Adrenal gland (tissue), 9 donors: ENCODE measurements at regions not wholly inside any gene's neighbourhood (a gene's known extent, or its start where the extent isn't known, plus 50 kb on each side); places are given as distances from the start of the nearest gene placed in this dataset.

Source experiments
- DNase-seq, 7 donors: peaks; one replicate each; pipeline ENCODE4 v3.0.0-alpha.2; 2019 to 2020
- H3K27ac ChIP-seq, 5 donors: fragments of 200-600 bp; sonication (generic) in 4 of 5; 1 replicate in 3 of 5; 2 replicates in 2 of 5; pipeline versions ENCODE4 v1.5.1 to v1.8.0; 2016 to 2020; ENCODE audit warnings: mild to moderate bottlenecking in 1 of 5
- H3K27me3 ChIP-seq: fragments of 200-600 bp; 2 replicates; pipeline ENCODE4 v1.8.0; 2021
- H3K36me3 ChIP-seq, 2 donors: fragments of 200-600 bp; replicated peaks in 1 of 2; 1 replicate in 1 of 2; 2 replicates in 1 of 2; pipeline versions ENCODE4 v1.5.1 to v1.8.0; 2018 to 2022
- H3K4me1 ChIP-seq, 2 donors: fragments of 200-600 bp; replicated peaks in 1 of 2; 1 replicate in 1 of 2; 2 replicates in 1 of 2; pipeline versions ENCODE4 v1.5.1 to v1.8.0; 2018 to 2021
- H3K4me3 ChIP-seq, 4 donors: fragments of 200-600 bp; sonication (generic) in 3 of 4; one replicate each; pipeline ENCODE4 v1.5.1; 2016 to 2018
- H3K9me3 ChIP-seq, 3 donors: fragments of 200-600 bp; sonication (generic) in 1 of 3; replicated peaks in 1 of 3; 1 replicate in 2 of 3; 2 replicates in 1 of 3; pipeline versions ENCODE4 v1.5.1 to v1.8.0; 2016 to 2021
- POLR2A ChIP-seq, 2 donors: fragments of 450-650 bp; IDR thresholded peaks; one replicate each; pipeline ENCODE4 v1.6.1; 2017; ENCODE audit warnings: antibody characterized with exemption in 2 of 2, mild to moderate bottlenecking in 2 of 2, moderate library complexity in 1 of 2
- WGBS, 4 donors: extraction: QIAGEN DNeasy Blood & Tissue Kit in 2 of 4; methylation state at CpG; one replicate each; pipeline versions ENCODE4 v1.1.5 to v1.1.7; 2013 to 2017; 5-methylcytosine and 5-hydroxymethylcytosine counted together
- intact Hi-C, 2 donors: fragments of 100-400 bp; cut with DNase I; formaldehyde crosslinking; loops; one replicate each; pipeline versions ENCODE4 v1.14.1 to v1.15.0; 2022 to 2023
- TF ChIP-seq, protein P1 (sequence below), 6 experiments: fragments of 450-650 bp in 4 of 6; fragments of 200-600 bp in 2 of 6; sonication (generic) in 1 of 6; IDR thresholded peaks; 1 replicate in 5 of 6; 2 replicates in 1 of 6; pipeline versions ENCODE4 v1.5.1 to v1.8.0; 2016 to 2021; ENCODE audit warnings: antibody characterized with exemption in 6 of 6, mild to moderate bottlenecking in 2 of 6, moderate library complexity in 1 of 6
- donor health status: healthy with polysubstance abuse.
- donor health status: Bipolar disorder and iron deficiency.
- donor health status: DM: yes; HTN: yes; CAD: no.
- donor health status: DM: no; HTN: no; CAD: no.
- donor health status: DM: no; HTN: no; CAD: no.

DNA sequence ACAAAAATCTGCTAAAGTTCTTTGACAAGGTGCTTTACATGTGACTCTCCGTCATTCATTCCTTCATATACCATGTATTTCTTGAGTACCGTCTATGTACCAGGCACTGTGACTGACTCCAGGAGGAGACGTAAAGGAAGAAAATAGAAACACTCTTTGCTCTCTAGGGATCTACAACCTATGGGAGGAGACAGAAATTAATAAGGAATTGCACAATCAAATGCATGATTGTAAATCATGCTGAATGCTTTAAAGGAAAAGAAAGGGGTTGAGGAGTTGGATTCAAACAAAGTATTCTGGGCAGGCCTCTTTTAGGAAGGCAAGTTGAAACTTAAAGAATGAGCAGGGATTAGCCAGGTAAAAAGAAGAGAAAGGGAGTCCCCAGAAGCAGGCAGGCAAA, 239.1 kb upstream of the FGGY start:
- H3K27ac ChIP-seq = peak overlapping the region in 3 of 5 donors; percentile 31 to 56 (median 49)
- TF ChIP-seq, protein P1, sequence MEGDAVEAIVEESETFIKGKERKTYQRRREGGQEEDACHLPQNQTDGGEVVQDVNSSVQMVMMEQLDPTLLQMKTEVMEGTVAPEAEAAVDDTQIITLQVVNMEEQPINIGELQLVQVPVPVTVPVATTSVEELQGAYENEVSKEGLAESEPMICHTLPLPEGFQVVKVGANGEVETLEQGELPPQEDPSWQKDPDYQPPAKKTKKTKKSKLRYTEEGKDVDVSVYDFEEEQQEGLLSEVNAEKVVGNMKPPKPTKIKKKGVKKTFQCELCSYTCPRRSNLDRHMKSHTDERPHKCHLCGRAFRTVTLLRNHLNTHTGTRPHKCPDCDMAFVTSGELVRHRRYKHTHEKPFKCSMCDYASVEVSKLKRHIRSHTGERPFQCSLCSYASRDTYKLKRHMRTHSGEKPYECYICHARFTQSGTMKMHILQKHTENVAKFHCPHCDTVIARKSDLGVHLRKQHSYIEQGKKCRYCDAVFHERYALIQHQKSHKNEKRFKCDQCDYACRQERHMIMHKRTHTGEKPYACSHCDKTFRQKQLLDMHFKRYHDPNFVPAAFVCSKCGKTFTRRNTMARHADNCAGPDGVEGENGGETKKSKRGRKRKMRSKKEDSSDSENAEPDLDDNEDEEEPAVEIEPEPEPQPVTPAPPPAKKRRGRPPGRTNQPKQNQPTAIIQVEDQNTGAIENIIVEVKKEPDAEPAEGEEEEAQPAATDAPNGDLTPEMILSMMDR (IDR thresholded peaks at IDR 0.05) = no peak
- TF ChIP-seq POLR2A (IDR thresholded peaks at IDR 0.05) = no peak
- DNase-seq = no peak
- 81 to 86% (median 84%) methylated on average over 3 of the region's 3 CpGs for WGBS, 4 donors
- H3K4me3 ChIP-seq = no peak overlapping the region
- H3K36me3 ChIP-seq = no peaks in the 10 kb centered on the region
- no peaks in the 10 kb centered on the region for H3K27me3 ChIP-seq
- no peaks in the 10 kb centered on the region for H3K9me3 ChIP-seq
- H3K4me1 ChIP-seq = peaks cover 0 to 46% of the 10 kb centered on the region in 2 donors
- intact Hi-C loops = no loop called here

GRCh38 chr1:59058665-59059439, 238.0 kb upstream of the FGGY start:
- WGBS, 4 donors = 71 to 90% (median 85%) methylated on average over 5 of the region's 5 CpGs
- no peak overlapping the region for H3K27ac ChIP-seq

GRCh38 chr1:59061876-59062275, 235.0 kb upstream of the FGGY start:
- TF ChIP-seq POLR2A (IDR thresholded peaks at IDR 0.05) = peak; percentile 43 to 60
- TF ChIP-seq, protein P1 (IDR thresholded peaks at IDR 0.05) = no peak
- peak overlapping the region in 3 of 5 donors; percentile 18 to 81 (median 73) for H3K27ac ChIP-seq
- H3K36me3 ChIP-seq = no peaks in the 10 kb centered on the region
- H3K4me3 ChIP-seq = peak overlapping the region in 1 of 4 donors; percentile 45
- DNase-seq = peak; percentile 33 to 79 (median 62)
- peaks cover 0 to 31% of the 10 kb centered on the region in 2 donors for H3K4me1 ChIP-seq
- H3K9me3 ChIP-seq = no peaks in the 10 kb centered on the region
- intact Hi-C loops = no loop called here
- no peaks in the 10 kb centered on the region for H3K27me3 ChIP-seq
- 57 to 70% (median 59%) methylated on average over 2 of the region's 2 CpGs for WGBS, 4 donors

More at GRCh38 chr1:59058665-59059439, 238.0 kb upstream of the FGGY start:
- H3K9me3 ChIP-seq = no peaks in the 10 kb centered on the region
- peaks cover 0 to 49% of the 10 kb centered on the region in 2 donors for H3K4me1 ChIP-seq
- H3K36me3 ChIP-seq = no peaks in the 10 kb centered on the region
- TF ChIP-seq POLR2A (IDR thresholded peaks at IDR 0.05) = no peak
- TF ChIP-seq, protein P1 (IDR thresholded peaks at IDR 0.05) = no peak
- no peaks in the 10 kb centered on the region for H3K27me3 ChIP-seq
- intact Hi-C loops = no loop called here
- no peak overlapping the region for H3K4me3 ChIP-seq
- DNase-seq = peak in 1 of 7 donors; percentile 22

- H3K36me3 ChIP-seq = no peaks in the 10 kb centered on the region
- H3K9me3 ChIP-seq = no peaks in the 10 kb centered on the region
- no peak overlapping the region for H3K4me3 ChIP-seq
- 37 to 43% (median 40%) methylated on average over 5 of the region's 5 CpGs for WGBS, 4 donors
- H3K4me1 ChIP-seq = peaks cover 0 to 23% of the 10 kb centered on the region in 2 donors
- TF ChIP-seq, protein P1 (IDR thresholded peaks at IDR 0.05) = no peak
- peak; percentile 35 to 73 (median 68) for DNase-seq
- H3K27ac ChIP-seq = peak overlapping the region in 3 of 5 donors; percentile 1 to 73 (median 18)
- H3K27me3 ChIP-seq = no peaks in the 10 kb centered on the region
- intact Hi-C loops = no loop called here
These were observed 234.2 kb upstream of the FGGY start for GRCh38 chr1:59062743-59063142.
